ENCODE measurements at regions not wholly inside any gene's neighbourhood (a gene's known extent, or its start where the extent isn't known, plus 50 kb on each side); places are given as distances from the start of the nearest gene placed in this dataset.
"Not testable (repeated sequence)": the region's sequence is repeated elsewhere in the genome, so short reads cannot be mapped to it uniquely, and the experiment has no call there.

GRCh38 chrY:19541475-19542306, 202.8 kb downstream of the KDM5D start:
- no peak for DNase-seq

DNA sequence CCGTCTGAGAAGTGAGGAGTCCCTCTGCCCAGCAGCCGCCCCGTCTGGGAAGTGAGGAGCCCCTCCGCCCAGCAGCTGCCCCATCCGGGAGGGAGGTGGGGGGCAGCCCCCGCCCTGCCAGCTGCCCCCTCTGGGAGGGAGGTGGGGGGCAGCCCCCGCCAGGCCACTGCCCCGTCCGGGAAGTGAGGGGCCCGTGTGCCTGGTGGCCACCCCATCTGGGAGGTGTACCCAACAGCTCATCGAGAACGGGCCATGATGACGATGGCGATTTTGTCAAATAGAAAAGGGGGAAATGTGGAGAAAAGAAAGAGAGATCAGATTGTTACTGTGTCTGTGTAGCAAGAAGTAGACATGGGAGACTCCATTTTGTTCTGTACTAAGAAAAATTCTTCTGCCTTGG, 208.8 kb downstream of the KDM5D start:
- not testable (repeated sequence) for DNase-seq

GRCh38 chrY:19521976-19522375, 222.6 kb downstream of the KDM5D start:
- DNase-seq, result no peak

GRCh38 chrY:19503092-19503449, 241.5 kb downstream of the KDM5D start:
- no peak for DNase-seq

DNA sequence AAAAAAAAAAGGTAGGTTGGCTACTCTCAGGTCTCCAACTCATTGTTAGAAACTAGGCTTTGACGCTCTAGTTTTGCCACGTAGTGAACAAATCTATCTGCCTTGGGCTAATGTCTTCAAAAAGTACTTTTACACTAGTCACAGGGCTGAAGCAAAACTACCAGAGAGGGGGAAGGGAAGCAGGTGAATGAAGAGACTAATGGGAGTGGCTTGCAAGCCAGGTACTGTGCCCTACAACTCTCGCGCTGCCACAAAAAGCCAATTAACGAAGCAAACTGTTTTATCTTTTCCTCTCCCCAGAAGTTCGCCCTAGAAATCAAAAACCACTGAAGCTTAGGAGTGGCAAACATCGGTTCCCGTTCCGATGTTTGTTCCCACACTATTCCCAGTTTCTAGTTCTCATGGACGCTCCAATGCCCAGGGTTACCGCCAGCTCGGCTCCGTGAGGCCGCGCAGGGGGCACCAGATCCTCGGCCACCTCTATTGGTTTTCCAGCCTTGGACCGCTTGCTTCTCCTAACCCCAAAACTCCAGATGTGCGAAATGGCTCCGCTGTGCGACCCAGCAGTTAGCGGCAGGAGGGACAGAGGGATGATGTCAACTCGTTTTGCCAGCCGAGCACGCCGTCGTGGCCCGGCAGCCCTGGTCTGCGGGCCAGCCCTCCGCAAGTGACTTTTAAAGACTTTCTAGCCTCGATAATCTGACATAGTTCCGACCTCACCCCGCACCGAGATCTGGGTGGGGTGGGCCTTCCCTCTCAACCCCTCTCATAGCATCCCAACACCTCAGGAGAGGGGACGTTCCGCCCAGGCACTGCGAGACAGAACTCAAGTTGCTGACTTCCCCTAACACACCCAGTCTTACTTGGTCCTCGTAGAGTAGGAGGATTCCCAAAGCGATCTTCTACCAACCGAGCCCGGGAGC, 242.1 kb downstream of the KDM5D start:
- no peak for DNase-seq

DNA sequence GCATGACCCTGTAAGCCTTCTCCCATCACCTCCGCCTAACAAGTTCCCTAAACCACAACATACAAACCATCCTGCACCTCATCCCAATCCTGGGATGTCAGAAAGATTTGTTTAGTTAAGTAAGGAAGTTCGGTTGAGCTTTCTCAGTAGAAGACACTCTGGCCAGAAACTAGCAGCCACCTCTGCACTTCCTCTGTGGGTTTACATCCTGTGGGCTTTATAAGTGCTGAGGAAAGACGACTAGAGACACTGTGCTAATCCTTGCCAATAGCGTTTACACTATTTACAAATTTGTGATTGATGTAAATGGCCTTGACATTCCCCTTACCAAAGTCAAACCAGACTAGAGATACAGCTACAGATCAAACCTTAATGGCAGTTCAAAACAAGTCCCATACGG, 246.0 kb downstream of the KDM5D start:
- no peak for DNase-seq

- DNase-seq, result no peak
These were observed 257.0 kb downstream of the KDM5D start for GRCh38 chrY:19487494-19487893.

GRCh38 chrY:19484997-19485396, 259.5 kb downstream of the KDM5D start:
- no peak for DNase-seq

- no peak for DNase-seq
These were observed 265.4 kb downstream of the KDM5D start for GRCh38 chrY:19479141-19479540.

- DNase-seq, result no peak
These were observed 266.6 kb downstream of the KDM5D start for GRCh38 chrY:19477959-19478358.

- no peak for DNase-seq
These were observed 278.7 kb downstream of the KDM5D start for GRCh38 chrY:19465809-19466208.

GRCh38 chrY:19456855-19457448, 287.6 kb downstream of the KDM5D start:
- DNase-seq, result no peak

DNA sequence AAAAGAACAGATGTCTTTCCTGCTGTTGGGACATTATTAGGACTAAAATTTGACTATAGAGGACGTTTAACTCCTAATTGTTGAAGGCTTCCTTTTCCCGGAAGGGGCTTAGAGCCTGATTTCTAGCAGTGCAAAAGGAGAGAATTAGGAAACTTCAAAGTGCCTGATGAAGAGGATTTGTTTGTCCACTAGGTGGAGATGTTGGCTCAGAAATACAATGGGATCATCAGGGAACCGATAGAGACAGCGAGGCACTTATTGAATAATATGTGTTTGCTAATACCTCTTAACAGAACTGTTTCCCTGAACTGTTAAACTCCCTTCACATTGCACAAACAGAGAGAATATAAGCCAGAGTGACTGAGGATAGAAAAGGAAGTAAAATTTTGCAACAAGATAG, 311.5 kb downstream of the KDM5D start:
- peak in 2 of 3 donors; percentile 8 to 19 for DNase-seq

DNA sequence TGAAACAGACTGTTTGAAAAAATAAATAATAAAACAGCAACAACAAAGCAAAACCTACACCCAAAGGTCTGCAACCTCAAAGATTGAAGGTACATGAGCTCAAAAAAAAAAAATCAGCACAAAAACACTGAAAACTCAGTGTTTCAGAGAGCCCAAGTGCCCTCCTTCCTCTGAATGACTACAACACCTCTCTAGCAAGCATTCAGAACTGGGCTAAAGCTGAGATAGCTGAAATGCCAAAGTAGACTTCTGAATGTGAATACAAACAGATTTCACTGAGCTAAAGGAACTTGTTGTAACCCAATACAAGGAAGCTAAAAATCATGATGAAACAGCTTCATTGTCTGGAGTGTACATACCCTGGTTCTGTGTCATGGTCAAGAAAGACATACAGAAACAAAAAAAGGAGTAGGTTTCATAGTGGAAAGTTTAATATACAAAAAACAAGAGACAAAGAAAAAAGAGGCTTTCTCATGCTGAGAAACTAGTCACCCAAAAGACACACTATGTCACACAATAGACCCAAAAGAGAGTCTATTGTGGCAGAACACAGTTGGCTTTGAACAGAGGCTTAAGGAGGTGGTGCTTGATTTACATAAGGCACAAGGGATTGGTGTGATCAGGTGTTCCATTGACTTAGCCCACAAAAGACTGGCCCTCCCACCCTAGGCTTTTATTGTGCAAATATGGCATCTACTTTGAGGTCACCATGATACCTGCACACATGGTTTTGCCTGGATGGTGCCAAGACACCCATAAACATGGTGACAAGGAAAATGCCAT, 316.6 kb downstream of the KDM5D start:
- no peak for DNase-seq

DNA sequence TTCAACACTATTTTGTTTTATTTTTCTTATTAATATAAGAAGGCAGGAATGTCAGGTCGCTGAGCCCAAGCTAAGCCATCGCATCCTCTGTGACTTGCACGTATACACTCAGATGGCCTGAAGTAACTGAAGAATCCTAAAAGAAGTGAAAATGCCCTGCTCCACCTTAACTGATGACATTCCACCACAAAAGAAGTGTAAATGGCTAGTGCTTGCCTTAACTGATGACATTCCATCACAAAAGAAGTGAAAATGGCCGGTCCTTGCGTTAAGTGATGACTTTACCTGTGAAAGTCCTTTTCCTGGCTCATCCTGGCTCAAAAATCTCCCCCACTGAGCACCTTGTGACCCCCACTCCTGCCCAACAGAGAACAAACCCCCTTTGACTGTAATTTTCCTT, 317.3 kb downstream of the KDM5D start:
- not testable (repeated sequence) for DNase-seq

GRCh38 chrY:19410980-19411766, 333.4 kb downstream of the KDM5D start:
- DNase-seq, result no peak

GRCh38 chrY:19406246-19406645, 338.3 kb downstream of the KDM5D start:
- DNase-seq, result no peak

- DNase-seq, result no peak
These were observed 338.9 kb downstream of the KDM5D start for GRCh38 chrY:19405598-19405997.

DNA sequence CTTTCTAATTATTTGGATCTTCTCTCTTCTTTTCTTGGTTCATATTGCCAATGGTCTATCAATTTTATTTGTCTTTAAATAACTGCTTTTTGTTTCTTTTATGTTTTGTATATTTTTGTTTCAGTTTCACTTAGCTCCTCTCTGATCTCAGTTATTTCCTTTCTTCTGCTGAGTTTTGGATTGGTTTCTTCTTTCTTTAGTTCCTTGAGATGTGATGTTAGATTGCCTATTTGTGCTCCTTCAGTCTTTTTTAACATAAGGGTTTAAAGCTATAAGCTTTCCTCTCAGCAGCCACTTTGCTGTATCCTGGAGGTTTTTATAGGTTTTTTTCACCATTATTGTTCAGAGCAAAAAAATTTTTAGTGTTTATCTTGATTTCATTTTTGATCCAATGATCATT, 351.6 kb downstream of the KDM5D start:
- DNase-seq, result no peak

- DNase-seq, result no peak
These were observed 352.6 kb downstream of the KDM5D start for GRCh38 chrY:19391922-19392321.

- no peak for DNase-seq
These were observed 379.2 kb downstream of the KDM5D start for GRCh38 chrY:19365321-19365720.

Measured in muscle of back (tissue), 3 donors.